Stimulated activated CD4-positive, alpha-beta T cell treated with anti-CD3 and anti-CD28 coated beads, TNF-alpha, amount 100 ng/mL, for 1 hour (primary cell): ENCODE measurements at regions not wholly inside any gene's neighbourhood (a gene's known extent, or its start where the extent isn't known, plus 50 kb on each side); places are given as distances from the start of the nearest gene placed in this dataset.

ENCODE experiments used
- DNase-seq, 3 donors: peaks; one replicate each; pipeline ENCODE4 v3.0.0-alpha.2; 2020; ENCODE audit warnings: low read depth in 3 of 3, low spot score in 1 of 3

GRCh38 chr7:72524037-72524436, 111.9 kb upstream of the CALN1 start:
- no peak for DNase-seq

GRCh38 chr7:72504061-72504706, 92.0 kb upstream of the CALN1 start:
- DNase-seq = no peak

GRCh38 chr7:72503644-72504043, 91.5 kb upstream of the CALN1 start:
- no peak for DNase-seq

GRCh38 chr7:72494807-72495206, 82.7 kb upstream of the CALN1 start:
- DNase-seq = no peak

- peak in 2 of 3 donors; percentile 2 to 14 for DNase-seq
These were observed 81.9 kb upstream of the CALN1 start for GRCh38 chr7:72493850-72494661.

GRCh38 chr7:72492461-72493065, 80.4 kb upstream of the CALN1 start:
- DNase-seq = no peak

GRCh38 chr7:72490301-72490700, 78.2 kb upstream of the CALN1 start:
- no peak for DNase-seq

- DNase-seq = no peak
These were observed 69.8 kb upstream of the CALN1 start for GRCh38 chr7:72481934-72482333.

GRCh38 chr7:72476608-72477305, 64.6 kb upstream of the CALN1 start:
- DNase-seq = no peak

GRCh38 chr7:72467237-72467636, 55.1 kb upstream of the CALN1 start:
- no peak for DNase-seq

GRCh38 chr7:72466797-72467196, 54.7 kb upstream of the CALN1 start:
- no peak for DNase-seq

- no peak for DNase-seq
These were observed 53.4 kb upstream of the CALN1 start for GRCh38 chr7:72465521-72465920.

- DNase-seq = no peak
These were observed 50.2 kb upstream of the CALN1 start for GRCh38 chr7:72462311-72462710.
